ENCODE measurements at regions not wholly inside any gene's neighbourhood (a gene's known extent, or its start where the extent isn't known, plus 50 kb on each side); places are given as distances from the start of the nearest gene placed in this dataset.
A peak's percentile ranks its signal among the peaks of the same experiment; 100 is the strongest.
"Not testable (repeated sequence)": the region's sequence is repeated elsewhere in the genome, so short reads cannot be mapped to it uniquely, and the experiment has no call there.

- no peak for DNase-seq (ENCODE audit: low spot score)
- TF ChIP-seq, protein P1, sequence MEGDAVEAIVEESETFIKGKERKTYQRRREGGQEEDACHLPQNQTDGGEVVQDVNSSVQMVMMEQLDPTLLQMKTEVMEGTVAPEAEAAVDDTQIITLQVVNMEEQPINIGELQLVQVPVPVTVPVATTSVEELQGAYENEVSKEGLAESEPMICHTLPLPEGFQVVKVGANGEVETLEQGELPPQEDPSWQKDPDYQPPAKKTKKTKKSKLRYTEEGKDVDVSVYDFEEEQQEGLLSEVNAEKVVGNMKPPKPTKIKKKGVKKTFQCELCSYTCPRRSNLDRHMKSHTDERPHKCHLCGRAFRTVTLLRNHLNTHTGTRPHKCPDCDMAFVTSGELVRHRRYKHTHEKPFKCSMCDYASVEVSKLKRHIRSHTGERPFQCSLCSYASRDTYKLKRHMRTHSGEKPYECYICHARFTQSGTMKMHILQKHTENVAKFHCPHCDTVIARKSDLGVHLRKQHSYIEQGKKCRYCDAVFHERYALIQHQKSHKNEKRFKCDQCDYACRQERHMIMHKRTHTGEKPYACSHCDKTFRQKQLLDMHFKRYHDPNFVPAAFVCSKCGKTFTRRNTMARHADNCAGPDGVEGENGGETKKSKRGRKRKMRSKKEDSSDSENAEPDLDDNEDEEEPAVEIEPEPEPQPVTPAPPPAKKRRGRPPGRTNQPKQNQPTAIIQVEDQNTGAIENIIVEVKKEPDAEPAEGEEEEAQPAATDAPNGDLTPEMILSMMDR (IDR thresholded peaks at IDR 0.05), result no peak
Observed at GRCh38 chr17:20927308-20927977, 115.4 kb downstream of the USP22 start.

GRCh38 chr17:20929334-20929733 lies 113.5 kb downstream of the USP22 start:
- TF ChIP-seq, protein P1 (IDR thresholded peaks at IDR 0.05), result no peak
- Histone ChIP-seq H3K36me3 (no peaks in the 10 kb centered on the region), H3K9me3 (no peaks in the 10 kb centered on the region), H3K4me3 (no peak overlapping the region), H3K27me3 (no peaks in the 10 kb centered on the region), H3K4me1 (no peaks in the 10 kb centered on the region), H3K27ac (no peak overlapping the region)
- no peak for DNase-seq (ENCODE audit: low spot score)

More at GRCh38 chr17:20927308-20927977, 115.4 kb downstream of the USP22 start:
- no peaks in the 10 kb centered on the region for H3K27me3 ChIP-seq
- no peaks in the 10 kb centered on the region for H3K9me3 ChIP-seq
- H3K36me3 ChIP-seq, result no peaks in the 10 kb centered on the region
- H3K27ac ChIP-seq, result peak overlapping the region; percentile 55 to 66
- H3K4me1 ChIP-seq, result no peaks in the 10 kb centered on the region
- H3K4me3 ChIP-seq, result peak overlapping the region in 1 of 2 donors; percentile 3

- no peaks in the 10 kb centered on the region for H3K27me3 ChIP-seq
- H3K27ac ChIP-seq, result no peak overlapping the region
- DNase-seq (ENCODE audit: low spot score), result no peak
- no peaks in the 10 kb centered on the region for H3K36me3 ChIP-seq
- TF ChIP-seq, protein P1 (IDR thresholded peaks at IDR 0.05), result no peak
- no peak overlapping the region for H3K4me3 ChIP-seq
- peaks cover 0 to 5% of the 10 kb centered on the region in 2 donors for H3K4me1 ChIP-seq
- no peaks in the 10 kb centered on the region for H3K9me3 ChIP-seq
Observed at GRCh38 chr17:20930081-20930760, 112.6 kb downstream of the USP22 start.

DNA sequence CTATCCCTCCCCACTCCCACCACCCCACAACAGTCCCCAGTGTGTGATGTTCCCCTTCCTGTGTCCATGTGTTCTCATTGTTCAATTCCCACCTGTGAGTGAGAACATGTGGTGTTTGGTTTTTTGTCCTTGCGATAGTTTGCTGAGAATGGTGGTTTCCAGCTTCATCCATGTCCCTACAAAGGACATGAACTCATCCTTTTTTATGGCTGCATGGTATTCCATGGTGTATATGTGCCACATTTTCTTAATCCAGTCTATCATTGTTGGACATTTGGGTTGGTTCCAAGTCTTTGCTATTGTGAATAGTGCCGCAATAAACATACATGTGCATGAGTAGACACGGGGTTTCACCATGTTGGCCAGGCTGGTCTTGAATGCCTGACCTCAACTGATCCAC lies 109.8 kb downstream of the USP22 start:
- not testable (repeated sequence) for H3K4me3 ChIP-seq; H3K36me3 ChIP-seq; H3K27ac ChIP-seq; DNase-seq (ENCODE audit: low spot score); H3K9me3 ChIP-seq; H3K27me3 ChIP-seq
- peaks cover 0 to 16% of the 10 kb centered on the region in 2 donors for H3K4me1 ChIP-seq

DNA sequence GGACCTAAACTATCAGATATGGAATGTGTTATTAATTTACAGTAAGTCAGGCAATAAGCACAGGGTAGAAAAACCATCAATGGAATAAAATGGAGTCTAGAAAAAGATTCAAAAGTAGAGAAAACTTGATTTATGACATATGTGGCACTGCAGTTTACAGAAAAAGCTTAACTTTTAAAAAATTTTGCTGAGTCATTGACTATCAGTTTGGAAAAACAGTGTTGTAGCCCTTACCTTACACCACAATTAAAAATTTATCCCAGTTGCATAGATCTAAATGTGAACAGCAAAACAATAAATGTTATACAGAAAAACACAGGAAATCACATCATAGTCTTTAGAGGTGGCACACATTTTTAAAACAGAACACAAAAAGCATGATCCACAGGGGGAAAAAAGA lies 108.5 kb downstream of the USP22 start:
- TF ChIP-seq, protein P1 (IDR thresholded peaks at IDR 0.05), result no peak
- H3K36me3 ChIP-seq, result no peaks in the 10 kb centered on the region
- H3K27ac ChIP-seq, result peak overlapping the region in 1 of 2 donors; percentile 9
- no peaks in the 10 kb centered on the region for H3K9me3 ChIP-seq
- DNase-seq (ENCODE audit: low spot score), result no peak
- peaks cover 0 to 16% of the 10 kb centered on the region in 2 donors for H3K4me1 ChIP-seq
- no peaks in the 10 kb centered on the region for H3K27me3 ChIP-seq
- no peak overlapping the region for H3K4me3 ChIP-seq

- TF ChIP-seq, protein P1 (IDR thresholded peaks at IDR 0.05), result no peak
- Histone ChIP-seq H3K27ac (peak overlapping the region in 1 of 2 donors; percentile 45), H3K4me3 (no peak overlapping the region), H3K27me3 (no peaks in the 10 kb centered on the region), H3K36me3 (no peaks in the 10 kb centered on the region), H3K9me3 (no peaks in the 10 kb centered on the region), H3K4me1 (peaks cover 0 to 16% of the 10 kb centered on the region in 2 donors)
- DNase-seq (ENCODE audit: low spot score), result no peak
Observed at GRCh38 chr17:20935740-20936139, 107.1 kb downstream of the USP22 start.

Data from right atrium auricular region (tissue), 2 donors.